Endothelial cell (in vitro differentiated cells): ENCODE measurements at regions not wholly inside any gene's neighbourhood (a gene's known extent, or its start where the extent isn't known, plus 50 kb on each side); places are given as distances from the start of the nearest gene placed in this dataset.
A peak's percentile ranks its signal among the peaks of the same experiment; 100 is the strongest.

Source experiments
- DNase-seq: peaks from one replicate; pipeline ENCODE4 v3.0.0; 2021; ENCODE audit warnings: low spot score
- H3K27ac Mint-ChIP-seq: one replicate; pipeline ENCODE4 v1.8.0; 2021; ENCODE audit warnings: mixed read lengths, inconsistent platforms; ENCODE audit not compliant: unreplicated experiment
- H3K27me3 Mint-ChIP-seq: one replicate; pipeline ENCODE4 v1.8.0; 2021; ENCODE audit warnings: mild to moderate bottlenecking, moderate library complexity, mixed read lengths, inconsistent platforms; ENCODE audit not compliant: unreplicated experiment
- H3K36me3 Mint-ChIP-seq: one replicate; pipeline ENCODE4 v1.8.0; 2021; ENCODE audit warnings: mild to moderate bottlenecking, low read depth, mixed read lengths, inconsistent platforms; ENCODE audit not compliant: unreplicated experiment
- H3K4me1 Mint-ChIP-seq: one replicate; pipeline ENCODE4 v1.8.0; 2021; ENCODE audit warnings: mild to moderate bottlenecking, mixed read lengths, inconsistent platforms; ENCODE audit not compliant: unreplicated experiment
- H3K4me3 Mint-ChIP-seq: one replicate; pipeline ENCODE4 v1.8.0; 2021; ENCODE audit warnings: mild to moderate bottlenecking, mixed read lengths, inconsistent platforms; ENCODE audit not compliant: unreplicated experiment
- H3K9me3 Mint-ChIP-seq: one replicate; pipeline ENCODE4 v1.8.0; 2021; ENCODE audit warnings: mixed read lengths, inconsistent platforms; ENCODE audit not compliant: unreplicated experiment
- TF ChIP-seq, protein P1 (sequence below): fragments of 200-600 bp; sonication (generic); IDR thresholded peaks from one replicate; pipeline ENCODE4 v1.5.0; 2021; ENCODE audit warnings: antibody characterized with exemption; ENCODE audit not compliant: unreplicated experiment

DNA sequence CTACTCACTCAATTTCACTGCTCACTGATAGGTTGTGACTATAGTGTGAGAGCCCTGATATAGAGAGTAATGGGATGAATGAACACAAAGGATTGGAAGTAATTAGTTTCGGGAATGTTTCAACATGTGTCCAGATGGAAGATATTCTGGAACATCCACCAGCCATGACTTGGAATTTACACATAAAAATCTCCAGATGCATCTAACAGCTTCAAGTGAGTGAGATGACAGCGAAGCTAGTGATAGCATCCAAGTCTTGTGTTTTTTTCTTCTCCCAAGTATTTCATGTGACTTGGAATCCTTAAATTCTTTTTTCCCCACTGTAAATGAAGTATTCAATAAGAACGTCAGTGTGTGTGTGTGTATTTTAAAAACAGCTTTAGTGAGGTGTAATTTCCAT, 82.1 kb downstream of the CLDN34 start:
- Mint-ChIP-seq H3K27ac (peak overlapping the region; percentile 30), H3K4me1 (peaks cover 31% of the 10 kb centered on the region), H3K36me3 (peaks cover 3% of the 10 kb centered on the region), H3K4me3 (no peak overlapping the region), H3K9me3 (no peaks in the 10 kb centered on the region), H3K27me3 (peaks cover 4% of the 10 kb centered on the region)
- TF ChIP-seq, protein P1, sequence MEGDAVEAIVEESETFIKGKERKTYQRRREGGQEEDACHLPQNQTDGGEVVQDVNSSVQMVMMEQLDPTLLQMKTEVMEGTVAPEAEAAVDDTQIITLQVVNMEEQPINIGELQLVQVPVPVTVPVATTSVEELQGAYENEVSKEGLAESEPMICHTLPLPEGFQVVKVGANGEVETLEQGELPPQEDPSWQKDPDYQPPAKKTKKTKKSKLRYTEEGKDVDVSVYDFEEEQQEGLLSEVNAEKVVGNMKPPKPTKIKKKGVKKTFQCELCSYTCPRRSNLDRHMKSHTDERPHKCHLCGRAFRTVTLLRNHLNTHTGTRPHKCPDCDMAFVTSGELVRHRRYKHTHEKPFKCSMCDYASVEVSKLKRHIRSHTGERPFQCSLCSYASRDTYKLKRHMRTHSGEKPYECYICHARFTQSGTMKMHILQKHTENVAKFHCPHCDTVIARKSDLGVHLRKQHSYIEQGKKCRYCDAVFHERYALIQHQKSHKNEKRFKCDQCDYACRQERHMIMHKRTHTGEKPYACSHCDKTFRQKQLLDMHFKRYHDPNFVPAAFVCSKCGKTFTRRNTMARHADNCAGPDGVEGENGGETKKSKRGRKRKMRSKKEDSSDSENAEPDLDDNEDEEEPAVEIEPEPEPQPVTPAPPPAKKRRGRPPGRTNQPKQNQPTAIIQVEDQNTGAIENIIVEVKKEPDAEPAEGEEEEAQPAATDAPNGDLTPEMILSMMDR: no peak
- no peak for DNase-seq

GRCh38 chrX:10050481-10050880, 83.3 kb downstream of the CLDN34 start:
- peak; percentile 17 for DNase-seq
- Mint-ChIP-seq H3K36me3 (peaks cover 6% of the 10 kb centered on the region), H3K4me1 (peaks cover 31% of the 10 kb centered on the region), H3K9me3 (no peaks in the 10 kb centered on the region), H3K4me3 (no peak overlapping the region), H3K27me3 (peaks cover 4% of the 10 kb centered on the region), H3K27ac (peak overlapping the region; percentile 92)
- TF ChIP-seq, protein P1: no peak

DNA sequence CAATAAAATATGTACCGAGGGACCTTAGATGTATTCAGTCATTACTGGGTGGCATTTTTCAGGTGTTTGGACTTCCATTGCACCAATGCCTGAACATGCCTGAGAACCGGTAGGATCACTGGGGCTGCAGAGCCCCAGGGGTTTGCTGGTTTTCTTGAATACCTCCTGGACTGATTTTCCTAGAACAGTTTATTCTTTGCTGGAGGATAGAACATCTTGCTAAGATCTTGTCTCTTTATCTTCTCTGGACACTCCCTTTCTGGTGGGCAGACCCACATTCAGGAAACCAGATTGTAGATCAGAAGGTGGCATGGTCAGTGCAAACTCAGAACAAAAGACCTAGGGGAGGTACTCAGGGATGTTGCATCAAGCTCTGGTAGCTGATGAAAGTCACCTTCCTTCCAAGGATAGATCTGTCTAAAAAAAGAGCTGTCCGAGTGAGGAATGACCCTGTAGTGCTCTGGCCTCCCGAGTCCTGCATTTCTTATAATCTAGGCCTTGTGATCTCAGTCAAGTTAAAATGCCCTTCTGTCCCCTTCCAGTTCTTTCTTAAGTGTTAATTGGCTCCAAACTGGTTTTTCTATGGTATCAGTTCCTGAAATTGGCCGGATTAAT, 84.8 kb downstream of the CLDN34 start:
- Mint-ChIP-seq H3K27me3 (peaks cover 4% of the 10 kb centered on the region), H3K36me3 (peaks cover 6% of the 10 kb centered on the region), H3K9me3 (no peaks in the 10 kb centered on the region), H3K4me3 (no peak overlapping the region), H3K4me1 (peaks cover 31% of the 10 kb centered on the region), H3K27ac (no peak overlapping the region)
- TF ChIP-seq, protein P1: no peak
- DNase-seq: no peak

GRCh38 chrX:10052906-10053625, 85.9 kb downstream of the CLDN34 start:
- H3K4me1 Mint-ChIP-seq: peaks cover 24% of the 10 kb centered on the region
- H3K4me3 Mint-ChIP-seq: no peak overlapping the region
- TF ChIP-seq, protein P1: no peak
- no peak for DNase-seq
- peaks cover 5% of the 10 kb centered on the region for H3K36me3 Mint-ChIP-seq
- H3K9me3 Mint-ChIP-seq: no peaks in the 10 kb centered on the region
- H3K27ac Mint-ChIP-seq: no peak overlapping the region
- peaks cover 1% of the 10 kb centered on the region for H3K27me3 Mint-ChIP-seq

- H3K4me3 Mint-ChIP-seq: no peak overlapping the region
- H3K36me3 Mint-ChIP-seq: peaks cover 3% of the 10 kb centered on the region
- H3K9me3 Mint-ChIP-seq: no peaks in the 10 kb centered on the region
- no peak overlapping the region for H3K27ac Mint-ChIP-seq
- TF ChIP-seq, protein P1: no peak
- H3K27me3 Mint-ChIP-seq: no peaks in the 10 kb centered on the region
- DNase-seq: no peak
- peaks cover 22% of the 10 kb centered on the region for H3K4me1 Mint-ChIP-seq
These were observed 87.2 kb downstream of the CLDN34 start for GRCh38 chrX:10054396-10054795.
